GM12878 (cell line): ENCODE measurements at regions not wholly inside any gene's neighbourhood (a gene's known extent, or its start where the extent isn't known, plus 50 kb on each side); places are given as distances from the start of the nearest gene placed in this dataset.

Source experiments
- ATAC-seq: fragments of 200-7000 bp; cut with Tn5 transposase; 3 replicates; pipeline ENCODE4 v1.9.1; 2020; ENCODE audit warnings: mild to moderate bottlenecking, moderate library complexity
- BruUV-seq: library from RNA; stranded (reverse); fragments of 400-500 nt; replicated peaks from 2 replicates; lab custom pipeline; 2021; lab: Mats Ljungman, UMichigan
- CTCF ChIA-PET: fragments of 300-600 bp; sonication (Branson Sonifier 250); formaldehyde crosslinking; extraction: SDS; loops from one replicate; lab custom pipeline; 2021; ENCODE audit warnings: inconsistent platforms; lab: Yijun Ruan, JAX
- POLR2A ChIA-PET: fragments of 350-600 bp; formaldehyde crosslinking; extraction: SDS; loops from one replicate; lab custom pipeline; 2021; ENCODE audit warnings: inconsistent platforms; lab: Charles Lee
- RAD21 ChIA-PET: fragments of 300-600 bp; sonication (Branson Sonifier 250); formaldehyde crosslinking; loops from one replicate; lab custom pipeline; 2023; ENCODE audit warnings: antibody characterized with exemption; ENCODE audit not compliant: unreplicated experiment; lab: Charles Lee
- SMC1A ChIA-PET: fragments of 300-600 bp; sonication (Branson Sonifier 250); formaldehyde crosslinking; loops from one replicate; lab custom pipeline; 2023; ENCODE audit not compliant: unreplicated experiment, uncharacterized antibody; lab: Charles Lee
- DNase-seq: peaks from one replicate; pipeline ENCODE4 v3.0.0-alpha.2; 2011; ENCODE audit warnings: low read depth, low spot score
- FAIRE-seq: peaks from 3 replicates; lab custom pipeline; 2011; peaks lifted over from hg19 to GRCh38; lab: Jason Lieb, UNC
- H2AFZ ChIP-seq: 2 replicates; pipeline ENCODE4 v1.6.0; 2011; ENCODE audit warnings: low read depth, low read length, control low read depth; ENCODE audit not compliant: control insufficient read depth
- H3K27ac ChIP-seq: 2 replicates; pipeline ENCODE4 v1.5.1; 2011; ENCODE audit warnings: control low read depth; ENCODE audit not compliant: control insufficient read depth, insufficient read depth
- H3K27me3 ChIP-seq, 2 experiments: replicated peaks in 1 of 2; 2 replicates each; pipeline versions ENCODE4 v1.6.0 to v1.6.1; 2011; ENCODE audit warnings: low read length in 1 of 2; ENCODE audit not compliant: control insufficient read depth in 2 of 2, insufficient read depth in 2 of 2
- H3K36me3 ChIP-seq, 2 experiments: 2 replicates each; pipeline ENCODE4 v1.5.1; 2011; ENCODE audit warnings: low read length in 1 of 2; ENCODE audit not compliant: control insufficient read depth in 2 of 2, insufficient read depth in 2 of 2
- H3K4me1 ChIP-seq: 2 replicates; pipeline ENCODE4 v1.6.1; 2011; ENCODE audit warnings: mild to moderate bottlenecking, low read length, moderate library complexity, mixed read lengths; ENCODE audit not compliant: control insufficient read depth, insufficient read depth
- H3K4me2 ChIP-seq: 2 replicates; pipeline ENCODE4 v1.6.0; 2011; ENCODE audit warnings: control low read depth; ENCODE audit not compliant: control insufficient read depth, insufficient read depth
- H3K4me3 ChIP-seq: fragments of 200-600 bp; sonication (generic); 2 replicates; pipeline ENCODE4 v1.5.1; 2016
- H3K79me2 ChIP-seq: 2 replicates; pipeline ENCODE4 v1.6.0; 2011; ENCODE audit warnings: low read length; ENCODE audit not compliant: control insufficient read depth, insufficient read depth
- H3K9ac ChIP-seq: 2 replicates; pipeline ENCODE4 v1.8.0; 2011; ENCODE audit warnings: low read length, control low read depth, mixed read lengths; ENCODE audit not compliant: control insufficient read depth, insufficient read depth
- H3K9me3 ChIP-seq: replicated peaks from 3 replicates; pipeline ENCODE4 v1.5.1; 2011; ENCODE audit warnings: mild to moderate bottlenecking, low read length; ENCODE audit not compliant: control insufficient read depth, insufficient read depth
- H4K20me1 ChIP-seq: 2 replicates; pipeline ENCODE4 v1.6.0; 2011; ENCODE audit not compliant: control insufficient read depth, insufficient read depth
- CREB1 ChIP-seq: IDR thresholded peaks from 2 replicates; pipeline ENCODE4 v1.6.1; 2012; ENCODE audit warnings: low read depth, mild to moderate bottlenecking, inconsistent platforms
- ELK1 ChIP-seq: IDR thresholded peaks from 2 replicates; pipeline ENCODE4 v1.6.1; 2012; ENCODE audit warnings: low read depth, low read length, improper control_type of control experiment
- MAX ChIP-seq: IDR thresholded peaks from 2 replicates; pipeline ENCODE4 v1.6.1; 2012; ENCODE audit warnings: low read depth, low read length, improper control_type of control experiment
- RFX5 ChIP-seq: IDR thresholded peaks from 2 replicates; pipeline ENCODE4 v1.6.1; 2011; ENCODE audit warnings: low read depth, low read length, improper control_type of control experiment
- RUNX3 ChIP-seq: IDR thresholded peaks from 2 replicates; pipeline ENCODE4 v1.6.1; 2012; ENCODE audit warnings: low read length, inconsistent platforms
- WGBS: methylation state at CpG from one replicate; pipeline ENCODE4 v1.1.6; 2016; ENCODE audit warnings: low lambda C conversion rate; ENCODE audit not compliant: insufficient replicate concordance, insufficient coverage; ENCODE audit errors: missing lambda C conversion rate; 5-methylcytosine and 5-hydroxymethylcytosine counted together
- in situ Hi-C: fragments of 300-500 bp; cut with MboI; formaldehyde crosslinking; loops from 9 replicates; pipeline ENCODE4 v1.14.3; 2018; ENCODE audit warnings: mixed read lengths
- intact Hi-C: fragments of 100-400 bp; cut with micrococcal nuclease; formaldehyde crosslinking; loops from one replicate; pipeline ENCODE4 v1.14.2; 2022; ENCODE audit not compliant: unreplicated experiment

DNA sequence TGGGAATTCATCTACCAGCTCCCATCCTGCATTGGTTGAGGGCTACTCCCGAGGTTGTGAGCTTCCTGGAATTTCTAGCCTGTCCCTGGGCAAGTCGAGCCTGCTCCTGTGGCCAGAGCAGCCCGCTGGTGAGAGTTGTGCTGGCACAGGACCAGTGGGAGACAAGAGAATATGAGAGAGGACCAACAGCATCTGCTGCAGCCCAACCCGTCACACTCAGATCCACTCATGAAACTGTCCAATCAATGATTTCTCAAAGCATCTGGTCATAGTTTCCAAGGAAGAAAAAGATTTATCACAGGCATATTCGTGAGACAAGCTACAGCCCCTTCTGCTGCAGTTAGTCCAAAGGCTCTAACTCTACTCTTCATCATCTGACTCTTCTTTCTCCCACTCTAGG is 64.4 kb upstream of the RAI14 start:
- H3K9ac ChIP-seq, result no peak overlapping the region
- in situ Hi-C loops, result no loop called here
- H3K4me2 ChIP-seq, result no peak overlapping the region
- H3K27me3 ChIP-seq, result no peaks in the 10 kb centered on the region; a peak in 1 of 4 replicates
- RAD21 ChIA-PET, result no interaction called here
- H2AFZ ChIP-seq, result no peak overlapping the region
- no peak for DNase-seq
- WGBS, result 45% methylated on average over 5 of the region's 5 CpGs
- intact Hi-C loops, result no loop called here
- no peaks in the 10 kb centered on the region for H3K9me3 ChIP-seq
- H3K4me1 ChIP-seq, result peaks cover 3% of the 10 kb centered on the region; the same call in 1 of the 2 replicates
- no peaks in the 10 kb centered on the region for H3K36me3 ChIP-seq
- H3K79me2 ChIP-seq, result no peaks in the 10 kb centered on the region
- ATAC-seq, result no peak
- POLR2A ChIA-PET, result no interaction called here
- CTCF ChIA-PET, result no interaction called here
- H4K20me1 ChIP-seq, result no peaks in the 10 kb centered on the region
- TF ChIP-seq CREB1, result peak; percentile 78
- TF ChIP-seq RUNX3, result no peak
- no peak for TF ChIP-seq MAX
- TF ChIP-seq ELK1, result no peak
- TF ChIP-seq RFX5, result peak; percentile 71; the same call in 1 of the 2 replicates
- no peak for FAIRE-seq
- BruUV-seq, result no TSS peak
- no peak overlapping the region for H3K4me3 ChIP-seq
- no peak overlapping the region for H3K27ac ChIP-seq
- SMC1A ChIA-PET, result no interaction called here
